GM12872 (cell line): ENCODE measurements at regions not wholly inside any gene's neighbourhood (a gene's known extent, or its start where the extent isn't known, plus 50 kb on each side); places are given as distances from the start of the nearest gene placed in this dataset.

Experiments
- CTCF ChIP-seq: IDR thresholded peaks from 3 replicates; pipeline ENCODE4 v1.5.1; 2011; ENCODE audit warnings: low read depth, mild to moderate bottlenecking, low read length, moderate library complexity; ENCODE audit not compliant: insufficient read depth

- no peak for TF ChIP-seq CTCF
Measured at GRCh38 chr1:242629396-242629795, 104.9 kb upstream of the PLD5 start.

GRCh38 chr1:242623756-242624155 is 99.3 kb upstream of the PLD5 start:
- no peak for TF ChIP-seq CTCF

GRCh38 chr1:242623119-242623518 is 98.6 kb upstream of the PLD5 start:
- no peak for TF ChIP-seq CTCF

GRCh38 chr1:242613266-242613815 is 88.8 kb upstream of the PLD5 start:
- no peak for TF ChIP-seq CTCF

GRCh38 chr1:242610209-242610608 is 85.7 kb upstream of the PLD5 start:
- no peak for TF ChIP-seq CTCF

- no peak for TF ChIP-seq CTCF
Measured at GRCh38 chr1:242605521-242605920, 81.0 kb upstream of the PLD5 start.

GRCh38 chr1:242602001-242602400 is 77.5 kb upstream of the PLD5 start:
- TF ChIP-seq CTCF = no peak

- TF ChIP-seq CTCF = no peak
Measured at GRCh38 chr1:242586360-242586680, 61.8 kb upstream of the PLD5 start.
